Activated CD8-positive, alpha-beta T cell treated with anti-CD3 and anti-CD28 coated beads, Interleukin-2, amount 10 ng/mL, durations not matched to agents 7 days and 5 days (primary cell): ENCODE measurements at regions not wholly inside any gene's neighbourhood (a gene's known extent, or its start where the extent isn't known, plus 50 kb on each side); places are given as distances from the start of the nearest gene placed in this dataset.

Experiments used
- ATAC-seq: fragments of 150-1000 bp; cut with Tn5 transposase; one replicate; pipeline ENCODE4 v1.10.0; 2021; ENCODE audit warnings: moderate library complexity
- CTCF ChIA-PET: fragments of 350-600 bp; sonication (Branson Sonifier 250); formaldehyde crosslinking; loops from one replicate; lab custom pipeline; 2021; ENCODE audit warnings: antibody characterized with exemption; lab: Charles Lee
- POLR2A ChIA-PET: fragments of 350-600 bp; sonication (Branson Sonifier 250); formaldehyde crosslinking; loops from one replicate; lab custom pipeline; 2021; ENCODE audit warnings: antibody characterized with exemption; lab: Charles Lee
- DNase-seq: peaks from one replicate; pipeline ENCODE4 v3.0.0-alpha.2; 2020
- H3K27ac Mint-ChIP-seq: one replicate; pipeline ENCODE4 v1.8.0; 2021; ENCODE audit warnings: mild to moderate bottlenecking, mixed read lengths
- H3K27me3 Mint-ChIP-seq: one replicate; pipeline ENCODE4 v1.8.0; 2021; ENCODE audit warnings: low read depth, mixed read lengths
- H3K36me3 Mint-ChIP-seq: one replicate; pipeline ENCODE4 v1.8.0; 2021; ENCODE audit warnings: low read depth, mixed read lengths
- H3K4me1 Mint-ChIP-seq: one replicate; pipeline ENCODE4 v1.8.0; 2021; ENCODE audit warnings: low read depth, mixed read lengths
- H3K4me3 Mint-ChIP-seq: one replicate; pipeline ENCODE4 v1.8.0; 2021; ENCODE audit warnings: mild to moderate bottlenecking, mixed read lengths
- H3K9me3 Mint-ChIP-seq: one replicate; pipeline ENCODE4 v1.8.0; 2022; ENCODE audit warnings: mixed read lengths; ENCODE audit not compliant: insufficient read depth

GRCh38 chr3:16817197-16817596, 67.6 kb upstream of the PLCL2 start:
- ATAC-seq (no peak), DNase-seq (no peak)
- CTCF ChIA-PET: interaction anchor here (1.2 kb wide), 1 partner anchor 25 kb away, joined by 3 read pairs; no protein-coding TSS in a partner anchor
- no peak overlapping the region for H3K4me3 Mint-ChIP-seq
- no peaks in the 10 kb centered on the region for H3K36me3 Mint-ChIP-seq
- no peak overlapping the region for H3K27ac Mint-ChIP-seq
- peaks cover 9% of the 10 kb centered on the region for H3K9me3 Mint-ChIP-seq
- POLR2A ChIA-PET: no interaction called here
- H3K27me3 Mint-ChIP-seq: peaks cover 4% of the 10 kb centered on the region
- H3K4me1 Mint-ChIP-seq: peaks cover 2% of the 10 kb centered on the region

DNA sequence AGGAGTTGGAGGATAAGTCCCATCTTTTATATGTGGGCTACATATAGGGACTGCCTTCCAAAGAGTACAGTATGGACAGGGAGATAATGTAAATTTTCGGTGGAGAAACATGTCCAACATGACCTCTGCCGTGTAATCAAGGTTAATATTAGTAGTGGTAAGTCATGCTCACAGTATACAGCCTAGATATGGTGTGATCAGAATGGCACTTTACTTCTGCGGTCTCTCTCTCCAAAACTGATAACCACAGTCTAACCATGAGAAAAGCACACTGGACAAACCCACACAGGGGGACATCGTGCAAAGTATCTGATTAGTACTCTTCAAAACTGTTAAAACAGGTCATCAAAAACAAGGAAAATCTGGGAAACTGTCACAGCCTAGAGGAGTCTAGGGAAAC, 66.6 kb upstream of the PLCL2 start:
- Mint-ChIP-seq H3K9me3 (peaks cover 9% of the 10 kb centered on the region), H3K36me3 (peaks cover 3% of the 10 kb centered on the region), H3K4me1 (peaks cover 3% of the 10 kb centered on the region), H3K4me3 (no peak overlapping the region), H3K27ac (no peak overlapping the region), H3K27me3 (peaks cover 4% of the 10 kb centered on the region)
- ATAC-seq (no peak), DNase-seq (no peak)
- POLR2A ChIA-PET: no interaction called here
- CTCF ChIA-PET: no interaction called here

DNA sequence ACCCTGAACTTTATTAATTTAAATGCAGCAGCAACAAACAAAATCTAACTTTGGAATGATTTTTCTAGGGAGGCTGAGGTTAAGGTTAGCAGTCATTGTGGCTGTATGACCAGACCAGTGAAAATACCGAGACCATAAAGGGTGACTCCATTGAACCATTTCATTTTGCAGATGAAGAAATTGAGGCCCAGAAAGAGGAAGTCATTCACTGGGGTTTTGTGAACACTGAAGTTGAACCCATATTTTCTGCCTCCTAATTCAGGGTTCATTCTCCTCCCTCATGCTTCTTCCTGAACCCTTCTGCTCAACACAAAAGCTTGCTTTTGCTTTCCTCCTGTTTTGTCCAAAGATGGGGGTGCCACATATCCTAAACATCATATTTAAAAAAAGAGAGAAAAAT, 65.8 kb upstream of the PLCL2 start:
- no peak for DNase-seq
- no peak overlapping the region for H3K27ac Mint-ChIP-seq
- no peak overlapping the region for H3K4me3 Mint-ChIP-seq
- H3K9me3 Mint-ChIP-seq: peaks cover 9% of the 10 kb centered on the region
- ChIA-PET CTCF (no interaction called here), POLR2A (no interaction called here)
- peaks cover 4% of the 10 kb centered on the region for H3K27me3 Mint-ChIP-seq
- peaks cover 10% of the 10 kb centered on the region for H3K4me1 Mint-ChIP-seq
- peaks cover 3% of the 10 kb centered on the region for H3K36me3 Mint-ChIP-seq
- ATAC-seq: no peak

- Mint-ChIP-seq H3K36me3 (peaks cover 3% of the 10 kb centered on the region), H3K4me3 (no peak overlapping the region), H3K9me3 (peaks cover 9% of the 10 kb centered on the region), H3K27me3 (peaks cover 4% of the 10 kb centered on the region), H3K27ac (no peak overlapping the region), H3K4me1 (peaks cover 20% of the 10 kb centered on the region)
- ATAC-seq (no peak), DNase-seq (no peak)
- ChIA-PET CTCF (no interaction called here), POLR2A (interaction anchor here (0.5 kb wide), 1 partner anchor 27 kb away, joined by 3 read pairs; no protein-coding TSS in a partner anchor)
These were observed 64.3 kb upstream of the PLCL2 start for GRCh38 chr3:16820485-16820884.

DNA sequence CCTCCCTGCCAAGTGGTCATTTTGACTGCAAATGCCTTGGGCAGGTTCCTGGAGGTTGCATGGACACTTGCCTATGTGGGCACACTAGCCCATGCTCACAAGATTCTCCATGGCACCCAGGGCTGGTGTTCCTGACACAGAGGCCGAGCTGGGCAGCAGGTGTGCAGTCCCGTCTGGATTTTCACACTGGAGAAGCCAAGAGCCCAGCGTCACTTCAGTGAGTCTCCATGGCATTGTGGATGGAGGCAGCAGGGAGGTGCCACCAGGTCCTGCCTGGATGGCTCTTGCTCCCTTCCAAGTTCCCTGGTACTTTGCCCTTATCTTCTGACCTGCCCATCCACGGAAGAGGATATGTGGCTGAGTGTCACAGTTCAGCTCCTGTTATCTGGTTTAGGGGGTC, 63.7 kb upstream of the PLCL2 start:
- Mint-ChIP-seq H3K9me3 (peaks cover 9% of the 10 kb centered on the region), H3K4me3 (no peak overlapping the region), H3K27ac (no peak overlapping the region), H3K27me3 (peaks cover 4% of the 10 kb centered on the region), H3K36me3 (peaks cover 3% of the 10 kb centered on the region), H3K4me1 (peaks cover 20% of the 10 kb centered on the region)
- ATAC-seq: no peak
- POLR2A ChIA-PET: no interaction called here
- no peak for DNase-seq
- CTCF ChIA-PET: no interaction called here

DNA sequence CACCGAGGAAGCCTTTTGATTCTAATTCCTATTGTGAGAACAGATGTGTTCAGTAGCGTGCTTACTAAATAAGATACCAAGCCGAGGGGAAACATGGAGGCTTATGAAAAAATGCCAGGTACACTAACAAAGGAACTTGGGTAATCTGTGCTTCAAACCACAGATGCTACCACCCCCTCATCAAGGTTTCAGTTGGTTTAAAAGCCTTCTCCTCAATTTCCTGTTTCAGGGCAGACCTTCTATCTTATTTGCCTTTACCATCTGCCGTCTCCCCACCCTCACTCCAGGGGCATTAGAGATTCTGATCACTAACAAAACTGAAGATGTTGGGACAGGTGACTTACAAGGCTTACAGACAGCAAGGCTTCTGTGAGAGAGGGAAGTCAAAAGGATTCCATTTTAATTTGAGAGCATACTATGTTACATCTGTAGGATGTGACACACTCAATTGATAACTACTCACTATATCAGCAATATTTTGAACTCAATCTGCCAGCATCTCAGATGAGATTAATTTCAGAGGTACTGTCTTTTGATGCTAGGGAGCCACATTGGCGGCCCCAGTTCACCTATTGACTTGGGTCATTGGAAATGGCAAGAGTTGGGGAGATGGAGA, 60.6 kb upstream of the PLCL2 start:
- CTCF ChIA-PET: interaction anchor here (1.3 kb wide), 1 partner anchor 15 kb away, joined by 4 read pairs; no protein-coding TSS in a partner anchor
- peak; percentile 67 for ATAC-seq
- POLR2A ChIA-PET: interaction anchor here (0.6 kb wide), 1 partner anchor 269 kb away, joined by 3 read pairs; no protein-coding TSS in a partner anchor
- DNase-seq: peak; percentile 60
- Mint-ChIP-seq H3K27ac (peak overlapping the region; percentile 78), H3K36me3 (peaks cover 3% of the 10 kb centered on the region), H3K4me1 (peaks cover 20% of the 10 kb centered on the region), H3K4me3 (peak overlapping the region; percentile 26), H3K9me3 (peaks cover 7% of the 10 kb centered on the region), H3K27me3 (no peaks in the 10 kb centered on the region)

DNA sequence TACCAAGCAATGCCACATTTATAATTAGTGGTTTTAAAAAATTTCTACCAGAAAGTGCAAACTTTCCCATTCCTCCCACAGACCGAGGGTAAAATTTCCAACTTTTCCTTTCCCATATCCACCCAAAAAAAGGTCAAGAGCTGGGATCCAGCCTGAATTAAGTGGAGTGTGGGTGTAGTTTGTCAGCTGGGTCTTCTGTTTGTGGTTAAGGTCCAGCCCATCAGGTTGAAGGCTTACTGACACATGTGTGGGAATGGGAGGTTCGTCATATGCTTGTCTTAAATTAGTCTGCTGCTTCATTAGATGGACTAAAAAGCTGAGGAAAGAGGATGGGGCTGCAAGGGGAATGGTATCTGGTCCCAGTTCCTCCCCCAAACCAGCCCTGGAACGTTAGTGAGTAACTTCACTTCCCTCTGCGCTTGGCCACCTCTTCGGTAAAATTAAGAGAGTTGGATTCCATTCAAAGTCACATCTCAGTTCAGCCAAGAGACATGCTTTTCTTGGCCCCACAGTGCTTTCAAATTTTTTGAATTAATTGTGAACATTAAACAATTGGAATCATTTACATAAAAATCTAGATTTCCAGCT, 59.0 kb upstream of the PLCL2 start:
- CTCF ChIA-PET: interaction anchor here (1.0 to 4.1 kb wide), 2 partner anchors 12 to 408 kb away, joined by 3 to 28 read pairs; no protein-coding TSS in a partner anchor
- Mint-ChIP-seq H3K27ac (no peak overlapping the region), H3K4me1 (peaks cover 20% of the 10 kb centered on the region), H3K27me3 (no peaks in the 10 kb centered on the region), H3K36me3 (peaks cover 3% of the 10 kb centered on the region), H3K9me3 (no peaks in the 10 kb centered on the region), H3K4me3 (no peak overlapping the region)
- POLR2A ChIA-PET: no interaction called here
- DNase-seq (no peak), ATAC-seq (no peak)

- Mint-ChIP-seq H3K27ac (no peak overlapping the region), H3K36me3 (no peaks in the 10 kb centered on the region), H3K4me1 (peaks cover 12% of the 10 kb centered on the region), H3K4me3 (no peak overlapping the region), H3K9me3 (no peaks in the 10 kb centered on the region), H3K27me3 (no peaks in the 10 kb centered on the region)
- ChIA-PET POLR2A (interaction anchor here (1.0 kb wide), 1 partner anchor 56 kb away, joined by 3 read pairs; the partner anchor contains the start of gene PLCL2), CTCF (interaction anchor here (0.6 to 4.1 kb wide), 16 partner anchors 8 to 413 kb away, joined by 3 to 28 read pairs (median 4); partner anchors contain the start of gene PLCL2)
- ATAC-seq (peak; percentile 50), DNase-seq (peak; percentile 64)
These were observed 55.9 kb upstream of the PLCL2 start for GRCh38 chr3:16828815-16829214.

DNA sequence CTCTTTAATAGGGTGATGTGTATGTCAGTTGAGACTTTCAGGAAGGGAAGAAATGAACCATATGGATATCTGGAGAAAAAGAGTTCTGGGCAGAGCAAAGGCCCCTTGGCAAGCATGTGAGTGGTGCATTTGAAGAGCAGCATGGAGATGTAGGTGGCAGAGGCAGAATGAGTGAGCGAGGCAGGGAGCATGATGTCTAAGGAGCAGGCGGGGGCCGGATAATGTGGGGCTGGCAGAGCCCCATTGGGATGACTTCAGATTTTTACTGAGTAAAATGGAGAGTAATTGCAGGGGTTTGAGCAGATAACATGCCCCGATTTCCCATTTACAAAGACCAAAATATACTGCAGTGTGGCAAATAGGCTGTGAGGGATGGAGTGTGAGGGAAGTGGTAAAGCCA, 52.9 kb upstream of the PLCL2 start:
- ChIA-PET POLR2A (no interaction called here), CTCF (no interaction called here)
- ATAC-seq (no peak), DNase-seq (no peak)
- no peaks in the 10 kb centered on the region for H3K9me3 Mint-ChIP-seq
- H3K4me1 Mint-ChIP-seq: peaks cover 2% of the 10 kb centered on the region
- no peaks in the 10 kb centered on the region for H3K36me3 Mint-ChIP-seq
- no peak overlapping the region for H3K27ac Mint-ChIP-seq
- no peak overlapping the region for H3K4me3 Mint-ChIP-seq
- H3K27me3 Mint-ChIP-seq: no peaks in the 10 kb centered on the region

- POLR2A ChIA-PET: no interaction called here
- Mint-ChIP-seq H3K4me1 (peaks cover 25% of the 10 kb centered on the region), H3K4me3 (no peak overlapping the region), H3K27me3 (no peaks in the 10 kb centered on the region), H3K9me3 (no peaks in the 10 kb centered on the region), H3K27ac (no peak overlapping the region), H3K36me3 (no peaks in the 10 kb centered on the region)
- CTCF ChIA-PET: interaction anchor here (1.0 to 1.4 kb wide), 2 partner anchors 50 to 348 kb away, joined by 3 to 4 read pairs; partner anchors contain the start of gene PLCL2
- DNase-seq (no peak), ATAC-seq (no peak)
These were observed 50.5 kb upstream of the PLCL2 start for GRCh38 chr3:16834214-16834613.

GRCh38 chr3:16834753-16835152, 50.0 kb upstream of the PLCL2 start:
- ChIA-PET CTCF (interaction anchor here (1.0 to 1.4 kb wide), 2 partner anchors 50 to 348 kb away, joined by 3 to 4 read pairs; partner anchors contain the start of gene PLCL2), POLR2A (no interaction called here)
- no peaks in the 10 kb centered on the region for H3K36me3 Mint-ChIP-seq
- ATAC-seq: no peak
- no peaks in the 10 kb centered on the region for H3K27me3 Mint-ChIP-seq
- no peak for DNase-seq
- no peaks in the 10 kb centered on the region for H3K9me3 Mint-ChIP-seq
- no peak overlapping the region for H3K4me3 Mint-ChIP-seq
- H3K27ac Mint-ChIP-seq: no peak overlapping the region
- peaks cover 31% of the 10 kb centered on the region for H3K4me1 Mint-ChIP-seq
